GM12865 (cell line): ENCODE measurements at regions not wholly inside any gene's neighbourhood (a gene's known extent, or its start where the extent isn't known, plus 50 kb on each side); places are given as distances from the start of the nearest gene placed in this dataset.

Experiments used
- DNase-seq: peaks from one replicate; pipeline ENCODE4 v3.0.0; 2010; ENCODE audit warnings: low read depth
- H3K4me3 ChIP-seq: 2 replicates; pipeline ENCODE4 v1.5.1; 2011; ENCODE audit warnings: mild to moderate bottlenecking, low read depth, low read length, control low read depth
- CTCF ChIP-seq: IDR thresholded peaks from 2 replicates; pipeline ENCODE4 v1.5.1; 2011; ENCODE audit warnings: low read length, control low read depth, low read depth, inconsistent platforms; ENCODE audit not compliant: insufficient read depth; ENCODE audit errors: missing control alignments

DNA sequence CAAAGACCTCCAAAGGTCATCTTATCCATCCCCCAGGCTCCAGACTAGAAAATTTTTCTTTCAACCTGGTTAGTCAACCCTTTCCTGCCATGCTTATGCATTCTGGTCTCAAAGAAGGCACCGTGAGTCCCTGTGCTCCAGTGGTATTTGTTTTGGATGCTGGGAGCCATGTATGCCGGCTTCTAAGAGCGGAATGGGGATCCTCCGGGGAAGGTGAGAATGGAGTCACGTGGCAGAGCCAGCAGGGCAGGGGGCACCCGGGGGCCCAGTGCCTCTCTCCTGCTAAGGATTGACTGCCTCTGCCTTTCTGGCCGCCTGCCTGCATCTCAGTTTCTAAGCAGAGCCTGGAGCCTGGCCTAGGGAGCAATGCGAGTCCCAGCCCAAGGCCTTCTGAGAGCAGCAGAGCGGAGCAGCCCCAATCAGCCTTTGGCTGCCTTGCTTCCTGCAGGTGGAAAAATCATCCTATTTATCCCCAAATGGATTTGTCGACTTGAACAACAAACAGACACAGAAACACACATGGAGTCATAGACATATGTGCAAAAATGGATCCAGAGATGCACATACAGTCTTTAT, 141.0 kb downstream of the PJA1 start:
- DNase-seq: no peak
- no peak overlapping the region for H3K4me3 ChIP-seq
- TF ChIP-seq CTCF: no peak

DNA sequence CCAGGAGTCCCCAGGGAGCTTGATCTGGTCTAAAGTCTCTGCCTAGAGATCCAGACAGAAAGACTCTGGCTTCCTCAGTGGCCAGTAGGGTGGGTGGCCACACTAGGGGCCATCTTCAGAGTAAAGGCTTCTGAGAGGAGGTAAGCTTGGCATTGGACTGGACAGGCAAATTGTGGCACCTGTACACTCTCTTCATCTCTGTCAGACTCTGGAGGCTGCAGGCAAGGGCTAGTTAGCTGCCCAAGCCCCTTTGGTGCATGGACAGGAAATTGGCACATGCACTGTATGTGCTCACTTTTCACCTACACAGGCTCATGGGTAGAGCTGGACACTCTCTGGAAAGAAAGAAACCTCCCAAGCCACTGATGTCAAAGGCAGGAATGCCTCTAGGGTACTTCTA, 142.8 kb downstream of the PJA1 start:
- no peak for DNase-seq
- no peak overlapping the region for H3K4me3 ChIP-seq
- no peak for TF ChIP-seq CTCF

DNA sequence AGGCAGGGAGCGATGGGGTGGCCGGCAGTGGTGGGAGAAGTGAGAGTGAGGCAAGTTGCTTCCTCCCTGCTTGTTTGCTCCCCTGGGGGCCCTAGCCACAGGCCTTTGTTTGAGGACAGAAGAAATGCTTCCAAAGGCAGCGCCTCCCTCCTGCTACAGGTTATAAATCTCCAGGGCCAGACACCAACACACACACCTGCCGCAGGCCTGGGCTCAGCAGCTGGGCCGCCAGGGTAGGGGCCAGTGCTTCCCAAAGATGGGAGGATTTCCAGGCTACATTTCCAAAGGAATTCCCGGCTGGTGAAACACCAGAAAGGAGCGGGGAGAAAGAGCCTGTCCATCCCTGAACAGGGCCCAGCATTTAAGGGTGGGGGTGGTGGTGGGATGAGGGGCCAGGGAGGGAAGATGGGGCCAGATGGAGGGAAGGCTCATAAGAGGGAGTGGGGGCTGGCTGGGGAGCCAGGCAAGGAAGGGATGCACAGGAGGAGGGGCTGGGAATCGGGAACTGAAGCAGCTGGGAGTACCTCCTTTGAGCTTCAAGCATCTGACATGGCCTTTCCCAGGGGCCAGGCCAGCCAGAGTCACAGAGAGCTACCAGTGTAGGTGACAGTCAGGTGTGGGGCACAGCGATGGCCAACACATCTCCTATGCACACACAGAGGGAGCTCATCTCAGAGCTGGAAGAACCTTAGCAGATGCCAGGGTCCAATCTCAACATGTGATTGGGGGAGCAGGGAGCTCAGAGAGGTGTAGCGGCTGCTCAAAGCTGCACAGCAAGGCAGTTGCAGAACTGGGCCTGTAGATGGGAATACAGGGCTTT, 143.9 kb downstream of the PJA1 start:
- no peak overlapping the region for H3K4me3 ChIP-seq
- no peak for DNase-seq
- no peak for TF ChIP-seq CTCF

DNA sequence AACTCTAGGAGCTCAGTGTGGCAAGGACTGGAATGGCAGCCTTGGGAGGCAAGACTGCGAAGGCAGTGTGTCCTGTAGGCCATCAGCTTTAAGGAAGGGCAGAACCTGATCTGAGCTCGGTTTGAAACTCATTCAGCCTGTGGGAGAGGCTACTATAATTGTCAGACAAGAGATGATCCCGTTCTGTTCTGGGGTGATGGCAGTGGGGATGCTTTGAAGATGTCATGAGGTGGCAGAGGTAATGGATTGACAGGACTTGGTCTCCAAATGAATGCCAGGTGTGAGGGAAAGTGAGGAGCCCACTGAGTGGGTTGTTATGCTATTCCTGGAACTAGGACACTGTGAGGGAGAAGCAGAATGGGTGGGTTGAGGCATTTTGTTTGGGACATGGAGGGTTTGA, 144.9 kb downstream of the PJA1 start:
- H3K4me3 ChIP-seq: no peak overlapping the region
- TF ChIP-seq CTCF: no peak
- DNase-seq: no peak

GRCh38 chrX:69019073-69019890, 146.0 kb downstream of the PJA1 start:
- no peak for DNase-seq
- H3K4me3 ChIP-seq: no peak overlapping the region
- no peak for TF ChIP-seq CTCF

DNA sequence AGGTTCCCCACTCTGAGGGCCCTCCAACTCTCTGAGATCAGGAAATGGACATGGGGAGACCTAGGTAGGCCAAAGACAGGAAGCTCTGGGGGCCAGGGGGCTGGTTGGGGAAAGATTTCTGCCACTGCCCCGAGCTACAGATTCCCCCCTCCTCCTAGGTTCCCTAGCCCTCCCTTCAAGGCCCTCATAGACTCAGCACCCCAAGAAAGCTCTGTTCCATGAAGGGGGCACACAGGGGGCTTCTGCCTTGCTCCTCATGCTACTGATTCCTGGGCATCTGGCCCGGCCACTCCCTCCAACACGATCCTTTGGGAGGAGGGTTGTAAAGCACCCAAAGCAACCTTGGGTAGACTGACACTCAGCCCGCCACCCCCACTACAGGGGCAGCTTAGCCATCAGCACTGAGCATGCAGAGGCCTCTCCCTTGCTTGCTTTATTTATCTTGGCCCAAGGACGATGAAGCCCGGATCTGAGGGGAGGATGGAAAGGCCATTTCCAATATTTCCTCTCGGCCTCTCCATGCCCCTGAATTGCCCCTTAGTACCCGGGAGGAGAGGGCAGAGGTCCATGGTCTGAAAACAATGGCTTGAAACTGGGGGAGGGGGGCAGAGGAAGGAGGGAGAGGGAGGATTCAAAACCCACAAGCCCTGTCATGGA, 146.7 kb downstream of the PJA1 start:
- H3K4me3 ChIP-seq: no peak overlapping the region
- TF ChIP-seq CTCF: no peak
- no peak for DNase-seq
